ENCODE measurements at regions not wholly inside any gene's neighbourhood (a gene's known extent, or its start where the extent isn't known, plus 50 kb on each side); places are given as distances from the start of the nearest gene placed in this dataset.

- Histone ChIP-seq H3K27ac (ENCODE audit: low read depth, low read length) (no peak overlapping the region), H3K79me2 (ENCODE audit: insufficient read depth, low read length) (no peaks in the 10 kb centered on the region)
- H3K27me3 Mint-ChIP-seq (ENCODE audit: low read depth, unreplicated experiment) = no peaks in the 10 kb centered on the region
Measured at GRCh38 chr13:76164290-76164689, 528.2 kb downstream of the LMO7 start.

GRCh38 chr13:76163761-76164160, 527.6 kb downstream of the LMO7 start:
- Histone ChIP-seq H2AFZ (ENCODE audit: low read depth, low read length) (no peak overlapping the region), H3K36me3 (ENCODE audit: insufficient read depth, low read length) (no peaks in the 10 kb centered on the region), H3K27ac (ENCODE audit: low read depth, low read length) (no peak overlapping the region), H3K9me3 (ENCODE audit: insufficient read depth, low read depth, low read length) (no peaks in the 10 kb centered on the region), H3K27me3 (ENCODE audit: insufficient read depth, low read length) (no peaks in the 10 kb centered on the region), H3K79me2 (ENCODE audit: insufficient read depth, low read length) (no peaks in the 10 kb centered on the region), H3K4me3 (ENCODE audit: insufficient read depth, low read depth, low read length) (no peak overlapping the region), H3K4me2 (ENCODE audit: low read length) (no peak overlapping the region), H3K4me1 (ENCODE audit: insufficient read depth, low read length) (no peaks in the 10 kb centered on the region), H4K20me1 (ENCODE audit: insufficient read depth, low read length) (no peaks in the 10 kb centered on the region), H3K9ac (ENCODE audit: low read length) (no peak overlapping the region)
- FAIRE-seq (no peak), DNase-seq (ENCODE audit: low read depth) (no peak)
- peaks cover 2% of the 10 kb centered on the region for H3K9me3 Mint-ChIP-seq (ENCODE audit: unreplicated experiment)
- H3K36me3 Mint-ChIP-seq (ENCODE audit: low read depth, unreplicated experiment) = no peaks in the 10 kb centered on the region
- peaks cover 4% of the 10 kb centered on the region for H3K4me1 Mint-ChIP-seq (ENCODE audit: low read depth, unreplicated experiment)
- H3K27me3 Mint-ChIP-seq (ENCODE audit: low read depth, unreplicated experiment) = no peaks in the 10 kb centered on the region
- no peak overlapping the region for H3K4me3 Mint-ChIP-seq (ENCODE audit: unreplicated experiment)
- H3K27ac Mint-ChIP-seq (ENCODE audit: unreplicated experiment) = no peak overlapping the region
- TF ChIP-seq EZH2 (IDR thresholded peaks at IDR 0.05; ENCODE audit: insufficient read depth, low read length) = no peak
- no peak for TF ChIP-seq CTCF (IDR thresholded peaks at IDR 0.05; ENCODE audit: insufficient read depth, low read depth, low read length)

More at GRCh38 chr13:76164290-76164689, 528.2 kb downstream of the LMO7 start:
- Mint-ChIP-seq H3K9me3 (ENCODE audit: unreplicated experiment) (peaks cover 2% of the 10 kb centered on the region), H3K27ac (ENCODE audit: unreplicated experiment) (no peak overlapping the region), H3K36me3 (ENCODE audit: low read depth, unreplicated experiment) (no peaks in the 10 kb centered on the region), H3K4me1 (ENCODE audit: low read depth, unreplicated experiment) (peaks cover 4% of the 10 kb centered on the region), H3K4me3 (ENCODE audit: unreplicated experiment) (no peak overlapping the region)
- no peaks in the 10 kb centered on the region for H3K36me3 ChIP-seq (ENCODE audit: insufficient read depth, low read length)
- no peaks in the 10 kb centered on the region for H3K4me1 ChIP-seq (ENCODE audit: insufficient read depth, low read length)
- no peak overlapping the region for H2AFZ ChIP-seq (ENCODE audit: low read depth, low read length)
- H3K4me2 ChIP-seq (ENCODE audit: low read length) = no peak overlapping the region
- H3K27me3 ChIP-seq (ENCODE audit: insufficient read depth, low read length) = no peaks in the 10 kb centered on the region
- no peak for DNase-seq (ENCODE audit: low read depth)
- TF ChIP-seq CTCF (IDR thresholded peaks at IDR 0.05; ENCODE audit: insufficient read depth, low read depth, low read length) = no peak
- TF ChIP-seq EZH2 (IDR thresholded peaks at IDR 0.05; ENCODE audit: insufficient read depth, low read length) = no peak
- FAIRE-seq = no peak
- H3K9me3 ChIP-seq (ENCODE audit: insufficient read depth, low read depth, low read length) = no peaks in the 10 kb centered on the region
- no peaks in the 10 kb centered on the region for H4K20me1 ChIP-seq (ENCODE audit: insufficient read depth, low read length)
- no peak overlapping the region for H3K4me3 ChIP-seq (ENCODE audit: insufficient read depth, low read depth, low read length)
- H3K9ac ChIP-seq (ENCODE audit: low read length) = no peak overlapping the region

- DNase-seq (ENCODE audit: low read depth) = no peak
- Histone ChIP-seq H3K4me2 (ENCODE audit: low read length) (no peak overlapping the region), H3K9me3 (ENCODE audit: insufficient read depth, low read depth, low read length) (no peaks in the 10 kb centered on the region), H3K27me3 (ENCODE audit: insufficient read depth, low read length) (no peaks in the 10 kb centered on the region), H4K20me1 (ENCODE audit: insufficient read depth, low read length) (no peaks in the 10 kb centered on the region), H3K4me3 (ENCODE audit: insufficient read depth, low read depth, low read length) (no peak overlapping the region), H3K27ac (ENCODE audit: low read depth, low read length) (no peak overlapping the region), H3K36me3 (ENCODE audit: insufficient read depth, low read length) (no peaks in the 10 kb centered on the region), H3K4me1 (ENCODE audit: insufficient read depth, low read length) (no peaks in the 10 kb centered on the region), H3K9ac (ENCODE audit: low read length) (no peak overlapping the region), H2AFZ (ENCODE audit: low read depth, low read length) (no peak overlapping the region), H3K79me2 (ENCODE audit: insufficient read depth, low read length) (no peaks in the 10 kb centered on the region)
- Mint-ChIP-seq H3K27ac (ENCODE audit: unreplicated experiment) (no peak overlapping the region), H3K27me3 (ENCODE audit: low read depth, unreplicated experiment) (no peaks in the 10 kb centered on the region), H3K4me1 (ENCODE audit: low read depth, unreplicated experiment) (no peaks in the 10 kb centered on the region), H3K36me3 (ENCODE audit: low read depth, unreplicated experiment) (no peaks in the 10 kb centered on the region), H3K4me3 (ENCODE audit: unreplicated experiment) (no peak overlapping the region), H3K9me3 (ENCODE audit: unreplicated experiment) (no peaks in the 10 kb centered on the region)
- TF ChIP-seq CTCF (IDR thresholded peaks at IDR 0.05; ENCODE audit: insufficient read depth, low read depth, low read length) (no peak), EZH2 (IDR thresholded peaks at IDR 0.05; ENCODE audit: insufficient read depth, low read length) (no peak)
- no peak for FAIRE-seq
Measured at GRCh38 chr13:76160961-76161925, 525.1 kb downstream of the LMO7 start.
